Osteoblast (primary cell): ENCODE measurements at regions not wholly inside any gene's neighbourhood (a gene's known extent, or its start where the extent isn't known, plus 50 kb on each side); places are given as distances from the start of the nearest gene placed in this dataset.
A peak's percentile ranks its signal among the peaks of the same experiment; 100 is the strongest.

ENCODE experiments used
- DNase-seq: peaks from one replicate; pipeline ENCODE4 v3.0.0; 2011; ENCODE audit warnings: low spot score, mixed read lengths; ENCODE audit not compliant: insufficient read length; ENCODE audit errors: missing footprints
- H2AFZ ChIP-seq: 2 replicates; pipeline ENCODE4 v1.6.0; 2011; ENCODE audit warnings: mild to moderate bottlenecking, low read length
- H3K27ac ChIP-seq: 2 replicates; pipeline ENCODE4 v1.5.1; 2011; ENCODE audit warnings: mild to moderate bottlenecking, low read depth, low read length, moderate library complexity
- H3K27me3 ChIP-seq: 2 replicates; pipeline ENCODE4 v1.6.0; 2012; ENCODE audit warnings: mild to moderate bottlenecking, control low read depth, inconsistent platforms, low read length, moderate library complexity; ENCODE audit not compliant: insufficient read depth
- H3K36me3 ChIP-seq: 2 replicates; pipeline ENCODE4 v1.5.1; 2011; ENCODE audit warnings: mild to moderate bottlenecking, low read length, control low read depth, moderate library complexity; ENCODE audit not compliant: insufficient read depth
- H3K4me1 ChIP-seq: 2 replicates; pipeline ENCODE4 v1.5.1; 2011; ENCODE audit warnings: mild to moderate bottlenecking, low read length, control low read depth, moderate library complexity; ENCODE audit not compliant: insufficient read depth
- H3K4me2 ChIP-seq: 2 replicates; pipeline ENCODE4 v1.6.0; 2011; ENCODE audit warnings: mild to moderate bottlenecking, low read length; ENCODE audit not compliant: insufficient read depth
- H3K4me3 ChIP-seq: fragments of 200-600 bp; sonication (generic); 3 replicates; pipeline ENCODE4 v1.5.1; 2012; ENCODE audit warnings: mild to moderate bottlenecking, low read length, inconsistent platforms; ENCODE audit not compliant: insufficient read depth
- H3K79me2 ChIP-seq: 2 replicates; pipeline ENCODE4 v1.6.0; 2012; ENCODE audit warnings: mild to moderate bottlenecking, low read length, control low read depth, inconsistent platforms; ENCODE audit not compliant: insufficient read depth
- H3K9me3 ChIP-seq: 2 replicates; pipeline ENCODE4 v1.5.1; 2011; ENCODE audit warnings: low read depth, low read length, control low read depth
- H4K20me1 ChIP-seq: 2 replicates; pipeline ENCODE4 v1.6.0; 2012; ENCODE audit warnings: mild to moderate bottlenecking, low read length, control low read depth; ENCODE audit not compliant: insufficient read depth
- CTCF ChIP-seq: IDR thresholded peaks from 2 replicates; pipeline ENCODE4 v1.5.1; 2011; ENCODE audit warnings: mild to moderate bottlenecking, low read depth, low read length, moderate library complexity; ENCODE audit errors: extremely low read depth

GRCh38 chr18:78774741-78775141, 204.9 kb upstream of the SALL3 start:
- Histone ChIP-seq H3K27me3 (no peaks in the 10 kb centered on the region), H3K4me2 (no peak overlapping the region), H3K4me3 (no peak overlapping the region), H3K4me1 (no peaks in the 10 kb centered on the region), H3K36me3 (no peaks in the 10 kb centered on the region), H2AFZ (no peak overlapping the region), H4K20me1 (no peaks in the 10 kb centered on the region), H3K79me2 (no peaks in the 10 kb centered on the region), H3K9me3 (peaks cover 3% of the 10 kb centered on the region), H3K27ac (no peak overlapping the region)
- TF ChIP-seq CTCF = no peak
- DNase-seq = no peak

GRCh38 chr18:78776151-78776550, 203.5 kb upstream of the SALL3 start:
- H3K4me2 ChIP-seq = no peak overlapping the region
- no peak overlapping the region for H3K4me3 ChIP-seq
- no peaks in the 10 kb centered on the region for H3K27me3 ChIP-seq
- H3K79me2 ChIP-seq = no peaks in the 10 kb centered on the region
- H3K27ac ChIP-seq = no peak overlapping the region
- no peak for TF ChIP-seq CTCF
- H3K36me3 ChIP-seq = no peaks in the 10 kb centered on the region
- H2AFZ ChIP-seq = no peak overlapping the region
- H3K9me3 ChIP-seq = peaks cover 3% of the 10 kb centered on the region
- no peaks in the 10 kb centered on the region for H4K20me1 ChIP-seq
- DNase-seq = peak; percentile 83
- H3K4me1 ChIP-seq = no peaks in the 10 kb centered on the region

GRCh38 chr18:78776706-78777285, 202.8 kb upstream of the SALL3 start:
- no peaks in the 10 kb centered on the region for H4K20me1 ChIP-seq
- no peak overlapping the region for H3K27ac ChIP-seq
- no peak overlapping the region for H3K4me3 ChIP-seq
- no peaks in the 10 kb centered on the region for H3K79me2 ChIP-seq
- no peak overlapping the region for H3K4me2 ChIP-seq
- H2AFZ ChIP-seq = no peak overlapping the region
- H3K9me3 ChIP-seq = peaks cover 3% of the 10 kb centered on the region
- no peaks in the 10 kb centered on the region for H3K27me3 ChIP-seq
- H3K4me1 ChIP-seq = no peaks in the 10 kb centered on the region
- TF ChIP-seq CTCF = no peak
- DNase-seq = peak; percentile 56
- H3K36me3 ChIP-seq = no peaks in the 10 kb centered on the region

- no peak overlapping the region for H2AFZ ChIP-seq
- no peaks in the 10 kb centered on the region for H3K36me3 ChIP-seq
- no peaks in the 10 kb centered on the region for H3K79me2 ChIP-seq
- no peaks in the 10 kb centered on the region for H3K9me3 ChIP-seq
- H3K27ac ChIP-seq = no peak overlapping the region
- H3K4me3 ChIP-seq = no peak overlapping the region
- H3K4me2 ChIP-seq = no peak overlapping the region
- H4K20me1 ChIP-seq = no peaks in the 10 kb centered on the region
- no peak for TF ChIP-seq CTCF
- no peaks in the 10 kb centered on the region for H3K4me1 ChIP-seq
- no peaks in the 10 kb centered on the region for H3K27me3 ChIP-seq
- DNase-seq = peak; percentile 37
Observed at GRCh38 chr18:78777992-78778391, 201.6 kb upstream of the SALL3 start.
